Panc1 (cell line): ENCODE measurements at regions not wholly inside any gene's neighbourhood (a gene's known extent, or its start where the extent isn't known, plus 50 kb on each side); places are given as distances from the start of the nearest gene placed in this dataset.

Experiments used
- POLR2AphosphoS5 ChIP-seq: IDR thresholded peaks from 2 replicates; pipeline ENCODE4 v1.6.1; 2012; ENCODE audit warnings: mild to moderate bottlenecking, low read depth, low read length, moderate library complexity
- SIN3A ChIP-seq: IDR thresholded peaks from 2 replicates; pipeline ENCODE4 v1.6.1; 2012; ENCODE audit warnings: low read depth, mild to moderate bottlenecking, low read length, moderate library complexity, borderline replicate concordance; ENCODE audit not compliant: insufficient read depth
- TCF7L2 ChIP-seq: IDR thresholded peaks from 2 replicates; pipeline ENCODE4 v1.6.1; 2011; ENCODE audit warnings: mild to moderate bottlenecking, low read depth, low read length, inconsistent platforms
- TF ChIP-seq, protein P1 (sequence below): fragments of 450-650 bp; IDR thresholded peaks from 2 replicates; pipeline ENCODE4 v1.5.1; 2017; ENCODE audit warnings: mild to moderate bottlenecking
- TF ChIP-seq, protein P2 (sequence below), 2 experiments: IDR thresholded peaks; 2 replicates each; pipeline ENCODE4 v1.6.1; 2011 to 2012; ENCODE audit warnings: low read depth in 2 of 2, control low read depth in 1 of 2, low read length in 1 of 2, mild to moderate bottlenecking in 1 of 2, moderate library complexity in 1 of 2; ENCODE audit not compliant: insufficient read depth in 1 of 2

DNA sequence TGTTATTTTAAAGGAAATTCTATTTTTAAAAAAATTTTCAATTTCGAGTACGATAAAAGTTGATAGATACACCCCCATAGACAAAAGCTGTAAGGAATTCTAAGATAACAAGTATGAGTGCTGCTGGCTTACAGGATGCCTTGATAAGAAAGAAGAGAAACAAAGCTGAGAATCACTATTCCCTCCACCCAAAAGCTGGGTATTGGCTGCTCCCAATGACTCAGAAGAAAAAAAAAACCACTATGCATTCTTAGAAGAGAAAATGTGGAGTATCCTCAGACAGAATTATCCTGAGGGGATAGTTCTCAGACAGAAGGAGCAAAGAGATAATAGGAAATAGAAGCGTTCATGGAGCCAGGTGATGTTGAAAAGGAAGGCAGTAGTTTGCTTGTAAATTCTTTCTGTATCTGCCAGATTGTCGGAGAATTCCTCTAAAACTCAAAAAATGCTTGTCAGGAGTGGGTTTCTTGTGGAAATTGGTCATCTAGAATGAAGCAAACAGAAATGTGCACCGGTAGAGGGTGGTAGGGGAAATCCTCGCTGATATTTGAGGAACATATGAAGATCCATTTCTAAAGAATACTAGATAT is 217.5 kb upstream of the ADAMTS3 start:
- TF ChIP-seq, protein P1, sequence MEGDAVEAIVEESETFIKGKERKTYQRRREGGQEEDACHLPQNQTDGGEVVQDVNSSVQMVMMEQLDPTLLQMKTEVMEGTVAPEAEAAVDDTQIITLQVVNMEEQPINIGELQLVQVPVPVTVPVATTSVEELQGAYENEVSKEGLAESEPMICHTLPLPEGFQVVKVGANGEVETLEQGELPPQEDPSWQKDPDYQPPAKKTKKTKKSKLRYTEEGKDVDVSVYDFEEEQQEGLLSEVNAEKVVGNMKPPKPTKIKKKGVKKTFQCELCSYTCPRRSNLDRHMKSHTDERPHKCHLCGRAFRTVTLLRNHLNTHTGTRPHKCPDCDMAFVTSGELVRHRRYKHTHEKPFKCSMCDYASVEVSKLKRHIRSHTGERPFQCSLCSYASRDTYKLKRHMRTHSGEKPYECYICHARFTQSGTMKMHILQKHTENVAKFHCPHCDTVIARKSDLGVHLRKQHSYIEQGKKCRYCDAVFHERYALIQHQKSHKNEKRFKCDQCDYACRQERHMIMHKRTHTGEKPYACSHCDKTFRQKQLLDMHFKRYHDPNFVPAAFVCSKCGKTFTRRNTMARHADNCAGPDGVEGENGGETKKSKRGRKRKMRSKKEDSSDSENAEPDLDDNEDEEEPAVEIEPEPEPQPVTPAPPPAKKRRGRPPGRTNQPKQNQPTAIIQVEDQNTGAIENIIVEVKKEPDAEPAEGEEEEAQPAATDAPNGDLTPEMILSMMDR = no peak
- TF ChIP-seq POLR2AphosphoS5 = no peak
- TF ChIP-seq, protein P2, sequence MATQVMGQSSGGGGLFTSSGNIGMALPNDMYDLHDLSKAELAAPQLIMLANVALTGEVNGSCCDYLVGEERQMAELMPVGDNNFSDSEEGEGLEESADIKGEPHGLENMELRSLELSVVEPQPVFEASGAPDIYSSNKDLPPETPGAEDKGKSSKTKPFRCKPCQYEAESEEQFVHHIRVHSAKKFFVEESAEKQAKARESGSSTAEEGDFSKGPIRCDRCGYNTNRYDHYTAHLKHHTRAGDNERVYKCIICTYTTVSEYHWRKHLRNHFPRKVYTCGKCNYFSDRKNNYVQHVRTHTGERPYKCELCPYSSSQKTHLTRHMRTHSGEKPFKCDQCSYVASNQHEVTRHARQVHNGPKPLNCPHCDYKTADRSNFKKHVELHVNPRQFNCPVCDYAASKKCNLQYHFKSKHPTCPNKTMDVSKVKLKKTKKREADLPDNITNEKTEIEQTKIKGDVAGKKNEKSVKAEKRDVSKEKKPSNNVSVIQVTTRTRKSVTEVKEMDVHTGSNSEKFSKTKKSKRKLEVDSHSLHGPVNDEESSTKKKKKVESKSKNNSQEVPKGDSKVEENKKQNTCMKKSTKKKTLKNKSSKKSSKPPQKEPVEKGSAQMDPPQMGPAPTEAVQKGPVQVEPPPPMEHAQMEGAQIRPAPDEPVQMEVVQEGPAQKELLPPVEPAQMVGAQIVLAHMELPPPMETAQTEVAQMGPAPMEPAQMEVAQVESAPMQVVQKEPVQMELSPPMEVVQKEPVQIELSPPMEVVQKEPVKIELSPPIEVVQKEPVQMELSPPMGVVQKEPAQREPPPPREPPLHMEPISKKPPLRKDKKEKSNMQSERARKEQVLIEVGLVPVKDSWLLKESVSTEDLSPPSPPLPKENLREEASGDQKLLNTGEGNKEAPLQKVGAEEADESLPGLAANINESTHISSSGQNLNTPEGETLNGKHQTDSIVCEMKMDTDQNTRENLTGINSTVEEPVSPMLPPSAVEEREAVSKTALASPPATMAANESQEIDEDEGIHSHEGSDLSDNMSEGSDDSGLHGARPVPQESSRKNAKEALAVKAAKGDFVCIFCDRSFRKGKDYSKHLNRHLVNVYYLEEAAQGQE (IDR thresholded peaks at IDR 0.05; ENCODE audit: insufficient read depth in 1 of 2, low read depth in 2 of 2, low read length in 1 of 2) = no peak
- no peak for TF ChIP-seq SIN3A
- TF ChIP-seq TCF7L2 = no peak
